ENCODE measurements at regions not wholly inside any gene's neighbourhood (a gene's known extent, or its start where the extent isn't known, plus 50 kb on each side); places are given as distances from the start of the nearest gene placed in this dataset.

GRCh38 chr21:36548866-36549265, 68.9 kb upstream of the CLDN14 start:
- no peaks in the 10 kb centered on the region for H3K9me3 ChIP-seq (ENCODE audit: control insufficient read depth, insufficient read depth, low read depth, low read length)
- no peak overlapping the region for H3K4me3 ChIP-seq (ENCODE audit: low read depth, low read length)
- POLR2A ChIA-PET = no interaction called here
- TF ChIP-seq ZNF26 (tag by site-specific recombination; IDR thresholded peaks at IDR 0.05) (no peak), FEZF1 (tag by site-specific recombination; IDR thresholded peaks at IDR 0.05) (no peak), ZNF501 (tag by site-specific recombination; IDR thresholded peaks at IDR 0.05) (no peak), ZNF701 (tag by site-specific recombination; IDR thresholded peaks at IDR 0.05) (no peak)
- H3K4me1 ChIP-seq (ENCODE audit: control insufficient read depth, insufficient read depth, low read length) = peaks cover 6% of the 10 kb centered on the region; the same call in 1 of the 2 replicates
- no peaks in the 10 kb centered on the region for H3K36me3 ChIP-seq (ENCODE audit: control insufficient read depth in 2 of 2, insufficient read depth in 1 of 2, low read length in 2 of 2)
- H3K27ac ChIP-seq (ENCODE audit: extremely low read depth, low read depth, low read length) = no peak overlapping the region
- CTCF ChIA-PET = interaction anchor here (0.7 kb wide), 2 partner anchors 18 to 127 kb away, joined by 3 to 4 read pairs; no protein-coding TSS in a partner anchor

GRCh38 chr21:36549470-36549869, 69.5 kb upstream of the CLDN14 start:
- TF ChIP-seq RBAK (tag by site-specific recombination; IDR thresholded peaks at IDR 0.05) = no peak
- TF ChIP-seq ZBTB48 (tag by site-specific recombination; IDR thresholded peaks at IDR 0.05) = no peak
- TF ChIP-seq ZNF175 (tag by site-specific recombination; IDR thresholded peaks at IDR 0.05) = no peak
- TF ChIP-seq ZBTB11 (tag by site-specific recombination; conservative IDR thresholded peaks at IDR 0.05; ENCODE audit: low read depth) = no peak
- TF ChIP-seq ZNF2 (tag by site-specific recombination; IDR thresholded peaks at IDR 0.05) = no peak
- no peak for TF ChIP-seq ATF2 (tag by site-specific recombination; IDR thresholded peaks at IDR 0.05; ENCODE audit: low read depth)
- TF ChIP-seq ZNF211 (tag by site-specific recombination; IDR thresholded peaks at IDR 0.05; ENCODE audit: low read depth) = no peak
- no peak for TF ChIP-seq ZNF596 (tag by site-specific recombination; IDR thresholded peaks at IDR 0.05)
- no peak for TF ChIP-seq BCL6B (tag by site-specific recombination; IDR thresholded peaks at IDR 0.05)
- no peak for TF ChIP-seq SP2 (tag by site-specific recombination; IDR thresholded peaks at IDR 0.05)
- TF ChIP-seq ZNF549 (tag by site-specific recombination; IDR thresholded peaks at IDR 0.05) = no peak
- TF ChIP-seq ZFP3 (tag by site-specific recombination; IDR thresholded peaks at IDR 0.05; ENCODE audit: low read depth) = no peak
- no peak for TF ChIP-seq SCRT1 (tag by site-specific recombination; IDR thresholded peaks at IDR 0.05; ENCODE audit: borderline replicate concordance)
- TF ChIP-seq KLF10 (tag by site-specific recombination; IDR thresholded peaks at IDR 0.05) = no peak
- no peak overlapping the region for H3K4me3 ChIP-seq (ENCODE audit: low read depth, low read length)
- CTCF ChIA-PET = interaction anchor here (0.6 kb wide), 1 partner anchor 41 kb away, joined by 3 read pairs; no protein-coding TSS in a partner anchor
- POLR2A ChIA-PET = no interaction called here
- H3K36me3 ChIP-seq (ENCODE audit: control insufficient read depth in 2 of 2, insufficient read depth in 1 of 2, low read length in 2 of 2) = no peaks in the 10 kb centered on the region
- H3K9me3 ChIP-seq (ENCODE audit: control insufficient read depth, insufficient read depth, low read depth, low read length) = no peaks in the 10 kb centered on the region
- H3K27ac ChIP-seq (ENCODE audit: extremely low read depth, low read depth, low read length) = no peak overlapping the region
- peaks cover 6% of the 10 kb centered on the region; the same call in 1 of the 2 replicates for H3K4me1 ChIP-seq (ENCODE audit: control insufficient read depth, insufficient read depth, low read length)

All from HEK293 (cell line).